ENCODE measurements at regions not wholly inside any gene's neighbourhood (a gene's known extent, or its start where the extent isn't known, plus 50 kb on each side); places are given as distances from the start of the nearest gene placed in this dataset.

GRCh38 chrX:26008691-26009090, 129.5 kb upstream of the MAGEB18 start:
- no peaks in the 10 kb centered on the region for H3K36me3 ChIP-seq (ENCODE audit: insufficient read depth, low read length, poor library complexity, severe bottlenecking)
- no TSS peak for BruUV-seq (replicated peaks)
- ChIA-PET CTCF (no interaction called here), POLR2A (ENCODE audit: low non-redundant PET) (no interaction called here)
- no peak overlapping the region for H3K4me3 ChIP-seq (ENCODE audit: low read depth, low read length, poor library complexity, severe bottlenecking)
- H3K4me1 ChIP-seq (ENCODE audit: insufficient read depth, low read length, poor library complexity, severe bottlenecking) = no peaks in the 10 kb centered on the region
- TF ChIP-seq CTCF (conservative IDR thresholded peaks at IDR 0.05; ENCODE audit: low read depth, low read length) (no peak), EZH2 (IDR thresholded peaks at IDR 0.05; ENCODE audit: borderline replicate concordance, low read depth, low read length, poor library complexity, severe bottlenecking) (no peak)
- intact Hi-C loops (cut with micrococcal nuclease; ENCODE audit: unreplicated experiment) = no loop called here
- DNase-seq (ENCODE audit: low spot score) = no peak
- no peak overlapping the region for H3K27ac ChIP-seq (ENCODE audit: low read depth, low read length, poor library complexity, severe bottlenecking)
- H3K9me3 ChIP-seq (ENCODE audit: low read depth, low read length, poor library complexity, severe bottlenecking) = no peaks in the 10 kb centered on the region
- H3K27me3 ChIP-seq (replicated peaks; ENCODE audit: insufficient read depth, low read depth, low read length, poor library complexity) = no peaks in the 10 kb centered on the region

- intact Hi-C loops (cut with micrococcal nuclease; ENCODE audit: unreplicated experiment) = no loop called here
- TF ChIP-seq EZH2 (IDR thresholded peaks at IDR 0.05; ENCODE audit: borderline replicate concordance, low read depth, low read length, poor library complexity, severe bottlenecking) = no peak
- no peak for TF ChIP-seq CTCF (conservative IDR thresholded peaks at IDR 0.05; ENCODE audit: low read depth, low read length)
- Histone ChIP-seq H3K27ac (ENCODE audit: low read depth, low read length, poor library complexity, severe bottlenecking) (no peak overlapping the region), H3K4me3 (ENCODE audit: low read depth, low read length, poor library complexity, severe bottlenecking) (no peak overlapping the region), H3K27me3 (replicated peaks; ENCODE audit: insufficient read depth, low read depth, low read length, poor library complexity) (no peaks in the 10 kb centered on the region), H3K36me3 (ENCODE audit: insufficient read depth, low read length, poor library complexity, severe bottlenecking) (no peaks in the 10 kb centered on the region), H3K4me1 (ENCODE audit: insufficient read depth, low read length, poor library complexity, severe bottlenecking) (no peaks in the 10 kb centered on the region), H3K9me3 (ENCODE audit: low read depth, low read length, poor library complexity, severe bottlenecking) (no peaks in the 10 kb centered on the region)
- no TSS peak for BruUV-seq (replicated peaks)
- no peak for DNase-seq (ENCODE audit: low spot score)
- POLR2A ChIA-PET (ENCODE audit: low non-redundant PET) = no interaction called here
- CTCF ChIA-PET = no interaction called here
Measured at GRCh38 chrX:26019386-26019785, 118.8 kb upstream of the MAGEB18 start.

- H3K9me3 ChIP-seq (ENCODE audit: low read depth, low read length, poor library complexity, severe bottlenecking) = no peaks in the 10 kb centered on the region
- no peaks in the 10 kb centered on the region for H3K36me3 ChIP-seq (ENCODE audit: insufficient read depth, low read length, poor library complexity, severe bottlenecking)
- ChIA-PET CTCF (no interaction called here), POLR2A (ENCODE audit: low non-redundant PET) (no interaction called here)
- no TSS peak for BruUV-seq (replicated peaks)
- no peak for DNase-seq (ENCODE audit: low spot score)
- H3K4me1 ChIP-seq (ENCODE audit: insufficient read depth, low read length, poor library complexity, severe bottlenecking) = no peaks in the 10 kb centered on the region
- no peaks in the 10 kb centered on the region for H3K27me3 ChIP-seq (replicated peaks; ENCODE audit: insufficient read depth, low read depth, low read length, poor library complexity)
- TF ChIP-seq CTCF (conservative IDR thresholded peaks at IDR 0.05; ENCODE audit: low read depth, low read length) = no peak
- no peak for TF ChIP-seq EZH2 (IDR thresholded peaks at IDR 0.05; ENCODE audit: borderline replicate concordance, low read depth, low read length, poor library complexity, severe bottlenecking)
- no peak overlapping the region for H3K27ac ChIP-seq (ENCODE audit: low read depth, low read length, poor library complexity, severe bottlenecking)
- intact Hi-C loops (cut with micrococcal nuclease; ENCODE audit: unreplicated experiment) = no loop called here
- H3K4me3 ChIP-seq (ENCODE audit: low read depth, low read length, poor library complexity, severe bottlenecking) = no peak overlapping the region
Measured at GRCh38 chrX:26026179-26026578, 112.0 kb upstream of the MAGEB18 start.
